ENCODE measurements at regions not wholly inside any gene's neighbourhood (a gene's known extent, or its start where the extent isn't known, plus 50 kb on each side); places are given as distances from the start of the nearest gene placed in this dataset.
"Not testable (repeated sequence)": the region's sequence is repeated elsewhere in the genome, so short reads cannot be mapped to it uniquely, and the experiment has no call there.

GRCh38 chr12:10453-10852 is 56.1 kb upstream of the IQSEC3 start:
- not testable (repeated sequence) for H3K9ac ChIP-seq (ENCODE audit: extremely low read depth, low read length, poor library complexity, severe bottlenecking); H3K4me1 ChIP-seq (ENCODE audit: control insufficient read depth, insufficient read depth, low read length); H3K27me3 ChIP-seq (ENCODE audit: control insufficient read depth, insufficient read depth, low read length, poor library complexity, severe bottlenecking); H3K4me3 ChIP-seq (ENCODE audit: low read length); H3K9me3 ChIP-seq (ENCODE audit: control insufficient read depth, low read length); H3K4me1 Mint-ChIP-seq; H3K36me3 Mint-ChIP-seq (ENCODE audit: low read depth); H3K27ac ChIP-seq (ENCODE audit: low read depth, low read length); H3K27me3 Mint-ChIP-seq (ENCODE audit: insufficient read depth); H3K36me3 ChIP-seq (ENCODE audit: control insufficient read depth, insufficient read depth, low read length); H3K4me3 Mint-ChIP-seq; H3K27ac Mint-ChIP-seq
- WGBS, 2 experiments (ENCODE audit: insufficient coverage in 1 of 2, insufficient read length in 1 of 2) = no CpG with 5 or more reads among the region's 43 CpGs
- H3K9me3 Mint-ChIP-seq = peaks cover 15% of the 10 kb centered on the region
- peak; percentile 19 for DNase-seq

GRCh38 chr12:10879-11812 is 55.4 kb upstream of the IQSEC3 start:
- H3K9me3 Mint-ChIP-seq = peaks cover 15% of the 10 kb centered on the region
- H3K9ac ChIP-seq (ENCODE audit: extremely low read depth, low read length, poor library complexity, severe bottlenecking); H3K9me3 ChIP-seq (ENCODE audit: control insufficient read depth, low read length); H3K4me1 Mint-ChIP-seq; H3K27me3 ChIP-seq (ENCODE audit: control insufficient read depth, insufficient read depth, low read length, poor library complexity, severe bottlenecking); H3K27me3 Mint-ChIP-seq (ENCODE audit: insufficient read depth); H3K27ac ChIP-seq (ENCODE audit: low read depth, low read length); H3K36me3 Mint-ChIP-seq (ENCODE audit: low read depth); H3K4me3 ChIP-seq (ENCODE audit: low read length); H3K27ac Mint-ChIP-seq; H3K36me3 ChIP-seq (ENCODE audit: control insufficient read depth, insufficient read depth, low read length); H3K4me3 Mint-ChIP-seq; H3K4me1 ChIP-seq (ENCODE audit: control insufficient read depth, insufficient read depth, low read length): not testable (repeated sequence)
- WGBS, 2 experiments (ENCODE audit: insufficient coverage in 1 of 2, insufficient read length in 1 of 2) = no CpG with 5 or more reads among the region's 81 CpGs
- peak; percentile 12 for DNase-seq
- TF ChIP-seq CTCF (conservative IDR thresholded peaks at IDR 0.05) = peak; percentile 53

DNA sequence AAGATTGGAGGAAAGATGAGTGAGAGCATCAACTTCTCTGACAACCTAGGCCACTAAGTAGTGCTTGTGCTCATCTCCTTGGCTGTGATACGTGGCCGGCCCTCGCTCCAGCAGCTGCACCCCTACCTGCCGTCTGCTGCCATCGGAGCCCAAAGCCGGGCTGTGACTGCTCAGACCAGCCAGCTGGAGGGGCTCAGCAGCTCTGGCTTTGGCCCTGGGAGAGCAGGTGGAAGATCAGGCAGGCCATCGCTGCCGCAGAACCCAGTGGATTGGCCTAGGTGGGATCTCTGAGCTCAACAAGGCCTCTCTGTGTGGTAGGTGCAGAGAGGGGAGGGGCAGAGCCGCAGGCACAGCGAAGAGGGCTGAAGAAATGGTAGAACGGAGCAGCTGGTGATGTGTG is 54.3 kb upstream of the IQSEC3 start:
- peaks cover 15% of the 10 kb centered on the region for H3K9me3 Mint-ChIP-seq
- not testable (repeated sequence) for H3K27me3 ChIP-seq (ENCODE audit: control insufficient read depth, insufficient read depth, low read length, poor library complexity, severe bottlenecking); H3K27ac ChIP-seq (ENCODE audit: low read depth, low read length); H3K4me3 ChIP-seq (ENCODE audit: low read length); H3K27me3 Mint-ChIP-seq (ENCODE audit: insufficient read depth); H3K4me3 Mint-ChIP-seq; H3K9me3 ChIP-seq (ENCODE audit: control insufficient read depth, low read length); H3K4me1 ChIP-seq (ENCODE audit: control insufficient read depth, insufficient read depth, low read length); H3K36me3 Mint-ChIP-seq (ENCODE audit: low read depth); H3K9ac ChIP-seq (ENCODE audit: extremely low read depth, low read length, poor library complexity, severe bottlenecking); H3K4me1 Mint-ChIP-seq; H3K27ac Mint-ChIP-seq; H3K36me3 ChIP-seq (ENCODE audit: control insufficient read depth, insufficient read depth, low read length)
- 94% methylated on average over 3 of the region's 11 CpGs; no CpG with 5 or more reads in 1 of the 2 experiments for WGBS, 2 experiments (ENCODE audit: insufficient coverage in 1 of 2, insufficient read length in 1 of 2)
- DNase-seq = peak; percentile 36

GRCh38 chr12:12725-13640 is 53.6 kb upstream of the IQSEC3 start:
- H3K9me3 ChIP-seq (ENCODE audit: control insufficient read depth, low read length); H3K27ac Mint-ChIP-seq; H3K4me3 Mint-ChIP-seq; H3K27me3 ChIP-seq (ENCODE audit: control insufficient read depth, insufficient read depth, low read length, poor library complexity, severe bottlenecking); H3K36me3 ChIP-seq (ENCODE audit: control insufficient read depth, insufficient read depth, low read length); H3K27me3 Mint-ChIP-seq (ENCODE audit: insufficient read depth); H3K36me3 Mint-ChIP-seq (ENCODE audit: low read depth); H3K4me3 ChIP-seq (ENCODE audit: low read length); H3K9ac ChIP-seq (ENCODE audit: extremely low read depth, low read length, poor library complexity, severe bottlenecking); H3K27ac ChIP-seq (ENCODE audit: low read depth, low read length); H3K4me1 Mint-ChIP-seq; H3K4me1 ChIP-seq (ENCODE audit: control insufficient read depth, insufficient read depth, low read length): not testable (repeated sequence)
- WGBS, 2 experiments (ENCODE audit: insufficient coverage in 1 of 2, insufficient read length in 1 of 2) = 87 to 100% methylated on average over 2 to 12 of the region's 16 CpGs
- DNase-seq = peak; percentile 39
- H3K9me3 Mint-ChIP-seq = peaks cover 15% of the 10 kb centered on the region

- not testable (repeated sequence) for H3K4me3 Mint-ChIP-seq; H3K4me3 ChIP-seq (ENCODE audit: low read length); H3K4me1 Mint-ChIP-seq; H3K4me1 ChIP-seq (ENCODE audit: control insufficient read depth, insufficient read depth, low read length); H3K9me3 ChIP-seq (ENCODE audit: control insufficient read depth, low read length); H3K9ac ChIP-seq (ENCODE audit: extremely low read depth, low read length, poor library complexity, severe bottlenecking); H3K27me3 ChIP-seq (ENCODE audit: control insufficient read depth, insufficient read depth, low read length, poor library complexity, severe bottlenecking); H3K27ac ChIP-seq (ENCODE audit: low read depth, low read length); H3K27me3 Mint-ChIP-seq (ENCODE audit: insufficient read depth); H3K36me3 ChIP-seq (ENCODE audit: control insufficient read depth, insufficient read depth, low read length); H3K36me3 Mint-ChIP-seq (ENCODE audit: low read depth); H3K27ac Mint-ChIP-seq; DNase-seq
- WGBS, 2 experiments (ENCODE audit: insufficient coverage in 1 of 2, insufficient read length in 1 of 2) = 98% methylated on average over 4 of the region's 5 CpGs; no CpG with 5 or more reads in 1 of the 2 experiments
- H3K9me3 Mint-ChIP-seq = peaks cover 15% of the 10 kb centered on the region
Observed at GRCh38 chr12:13841-14240, 52.7 kb upstream of the IQSEC3 start.

DNA sequence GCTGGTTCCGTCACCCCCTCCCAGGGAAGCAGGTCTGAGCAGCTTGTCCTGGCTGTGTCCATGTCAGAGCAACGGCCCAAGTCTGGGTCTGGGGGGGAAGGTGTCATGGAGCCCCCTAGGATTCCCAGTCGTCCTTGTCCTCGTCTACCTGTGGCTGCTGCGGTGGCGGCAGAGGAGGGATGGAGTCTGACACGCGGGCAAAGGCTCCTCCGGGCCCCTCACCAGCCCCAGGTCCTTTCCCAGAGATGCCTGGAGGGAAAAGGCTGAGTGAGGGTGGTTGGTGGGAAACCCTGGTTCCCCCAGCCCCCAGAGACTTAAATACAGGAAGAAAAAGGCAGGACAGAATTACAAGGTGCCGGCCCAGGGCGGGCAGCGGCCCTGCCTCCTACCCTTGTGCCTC is 51.9 kb upstream of the IQSEC3 start:
- H3K27ac ChIP-seq (ENCODE audit: low read depth, low read length); H3K36me3 ChIP-seq (ENCODE audit: control insufficient read depth, insufficient read depth, low read length); H3K36me3 Mint-ChIP-seq (ENCODE audit: low read depth); H3K4me3 ChIP-seq (ENCODE audit: low read length); H3K27ac Mint-ChIP-seq; H3K9ac ChIP-seq (ENCODE audit: extremely low read depth, low read length, poor library complexity, severe bottlenecking); H3K4me3 Mint-ChIP-seq; H3K9me3 ChIP-seq (ENCODE audit: control insufficient read depth, low read length); H3K4me1 Mint-ChIP-seq; H3K27me3 ChIP-seq (ENCODE audit: control insufficient read depth, insufficient read depth, low read length, poor library complexity, severe bottlenecking); H3K27me3 Mint-ChIP-seq (ENCODE audit: insufficient read depth); H3K4me1 ChIP-seq (ENCODE audit: control insufficient read depth, insufficient read depth, low read length); DNase-seq: not testable (repeated sequence)
- no CpG with 5 or more reads among the region's 12 CpGs for WGBS, 2 experiments (ENCODE audit: insufficient coverage in 1 of 2, insufficient read length in 1 of 2)
- H3K9me3 Mint-ChIP-seq = peaks cover 15% of the 10 kb centered on the region
